ENCODE measurements at regions not wholly inside any gene's neighbourhood (a gene's known extent, or its start where the extent isn't known, plus 50 kb on each side); places are given as distances from the start of the nearest gene placed in this dataset.

GRCh38 chr3:187979564-187979963 is 174.4 kb upstream of the LPP start:
- TF ChIP-seq FOXK2 (IDR thresholded peaks at IDR 0.05) (no peak), EZH2 (IDR thresholded peaks at IDR 0.05; ENCODE audit: borderline replicate concordance, control insufficient read depth, low read depth, low read length) (no peak), ZBTB33 (IDR thresholded peaks at IDR 0.05) (no peak), ATF7 (IDR thresholded peaks at IDR 0.05; ENCODE audit: low read depth) (no peak), CTCF (IDR thresholded peaks at IDR 0.05 in 2 of 3, conservative IDR thresholded peaks at IDR 0.05 in 1 of 3; ENCODE audit: control insufficient read depth in 2 of 3, extremely low read depth in 1 of 3, insufficient read depth in 1 of 3, low read depth in 3 of 3, low read length in 3 of 3) (no peak), MXI1 (IDR thresholded peaks at IDR 0.05; ENCODE audit: low read depth, low read length) (no peak), POLR2A (IDR thresholded peaks at IDR 0.05; ENCODE audit: low read depth, low read length) (no peak), YY1 (IDR thresholded peaks at IDR 0.05; ENCODE audit: low read depth, low read length) (no peak), BACH1 (IDR thresholded peaks at IDR 0.05; ENCODE audit: borderline replicate concordance) (no peak), POLR2AphosphoS5 (IDR thresholded peaks at IDR 0.05; ENCODE audit: low read length) (no peak), GABPA (IDR thresholded peaks at IDR 0.05; ENCODE audit: low read depth) (no peak)
- TF ChIP-seq, protein P1, sequence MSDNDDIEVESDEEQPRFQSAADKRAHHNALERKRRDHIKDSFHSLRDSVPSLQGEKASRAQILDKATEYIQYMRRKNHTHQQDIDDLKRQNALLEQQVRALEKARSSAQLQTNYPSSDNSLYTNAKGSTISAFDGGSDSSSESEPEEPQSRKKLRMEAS (IDR thresholded peaks at IDR 0.05; ENCODE audit: low read depth, low read length), result no peak
- TF ChIP-seq, protein P2, sequence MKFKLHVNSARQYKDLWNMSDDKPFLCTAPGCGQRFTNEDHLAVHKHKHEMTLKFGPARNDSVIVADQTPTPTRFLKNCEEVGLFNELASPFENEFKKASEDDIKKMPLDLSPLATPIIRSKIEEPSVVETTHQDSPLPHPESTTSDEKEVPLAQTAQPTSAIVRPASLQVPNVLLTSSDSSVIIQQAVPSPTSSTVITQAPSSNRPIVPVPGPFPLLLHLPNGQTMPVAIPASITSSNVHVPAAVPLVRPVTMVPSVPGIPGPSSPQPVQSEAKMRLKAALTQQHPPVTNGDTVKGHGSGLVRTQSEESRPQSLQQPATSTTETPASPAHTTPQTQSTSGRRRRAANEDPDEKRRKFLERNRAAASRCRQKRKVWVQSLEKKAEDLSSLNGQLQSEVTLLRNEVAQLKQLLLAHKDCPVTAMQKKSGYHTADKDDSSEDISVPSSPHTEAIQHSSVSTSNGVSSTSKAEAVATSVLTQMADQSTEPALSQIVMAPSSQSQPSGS (IDR thresholded peaks at IDR 0.05; ENCODE audit: low read length), result no peak
- TF ChIP-seq, protein P3, sequence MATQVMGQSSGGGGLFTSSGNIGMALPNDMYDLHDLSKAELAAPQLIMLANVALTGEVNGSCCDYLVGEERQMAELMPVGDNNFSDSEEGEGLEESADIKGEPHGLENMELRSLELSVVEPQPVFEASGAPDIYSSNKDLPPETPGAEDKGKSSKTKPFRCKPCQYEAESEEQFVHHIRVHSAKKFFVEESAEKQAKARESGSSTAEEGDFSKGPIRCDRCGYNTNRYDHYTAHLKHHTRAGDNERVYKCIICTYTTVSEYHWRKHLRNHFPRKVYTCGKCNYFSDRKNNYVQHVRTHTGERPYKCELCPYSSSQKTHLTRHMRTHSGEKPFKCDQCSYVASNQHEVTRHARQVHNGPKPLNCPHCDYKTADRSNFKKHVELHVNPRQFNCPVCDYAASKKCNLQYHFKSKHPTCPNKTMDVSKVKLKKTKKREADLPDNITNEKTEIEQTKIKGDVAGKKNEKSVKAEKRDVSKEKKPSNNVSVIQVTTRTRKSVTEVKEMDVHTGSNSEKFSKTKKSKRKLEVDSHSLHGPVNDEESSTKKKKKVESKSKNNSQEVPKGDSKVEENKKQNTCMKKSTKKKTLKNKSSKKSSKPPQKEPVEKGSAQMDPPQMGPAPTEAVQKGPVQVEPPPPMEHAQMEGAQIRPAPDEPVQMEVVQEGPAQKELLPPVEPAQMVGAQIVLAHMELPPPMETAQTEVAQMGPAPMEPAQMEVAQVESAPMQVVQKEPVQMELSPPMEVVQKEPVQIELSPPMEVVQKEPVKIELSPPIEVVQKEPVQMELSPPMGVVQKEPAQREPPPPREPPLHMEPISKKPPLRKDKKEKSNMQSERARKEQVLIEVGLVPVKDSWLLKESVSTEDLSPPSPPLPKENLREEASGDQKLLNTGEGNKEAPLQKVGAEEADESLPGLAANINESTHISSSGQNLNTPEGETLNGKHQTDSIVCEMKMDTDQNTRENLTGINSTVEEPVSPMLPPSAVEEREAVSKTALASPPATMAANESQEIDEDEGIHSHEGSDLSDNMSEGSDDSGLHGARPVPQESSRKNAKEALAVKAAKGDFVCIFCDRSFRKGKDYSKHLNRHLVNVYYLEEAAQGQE (IDR thresholded peaks at IDR 0.05; ENCODE audit: low read depth, low read length), result no peak
